Loucy (cell line): ENCODE measurements at regions not wholly inside any gene's neighbourhood (a gene's known extent, or its start where the extent isn't known, plus 50 kb on each side); places are given as distances from the start of the nearest gene placed in this dataset.

Experiments used
- H2AFZ ChIP-seq: fragments of 200-600 bp; sonication (generic); 2 replicates; pipeline ENCODE4 v1.6.0; 2016; ENCODE audit warnings: antibody characterized with exemption, mild to moderate bottlenecking, low read length, moderate library complexity
- H3F3A ChIP-seq: fragments of 200-600 bp; 2 replicates; pipeline ENCODE4 v1.6.0; 2016; ENCODE audit warnings: antibody characterized with exemption, low read depth, mild to moderate bottlenecking
- H3K27me3 ChIP-seq: fragments of 200-600 bp; sonication (generic); 2 replicates; pipeline ENCODE4 v1.6.1; 2014; ENCODE audit warnings: low read length, mild to moderate bottlenecking; ENCODE audit not compliant: insufficient read depth, poor library complexity, severe bottlenecking
- H3K36me3 ChIP-seq: fragments of 200-600 bp; sonication (generic); 2 replicates; pipeline ENCODE4 v1.6.1; 2016; ENCODE audit warnings: low read length; ENCODE audit not compliant: insufficient read depth
- H3K4me1 ChIP-seq: fragments of 200-600 bp; sonication (generic); 2 replicates; pipeline ENCODE4 v1.5.1; 2014; ENCODE audit warnings: low read length, mild to moderate bottlenecking; ENCODE audit not compliant: insufficient read depth, poor library complexity, severe bottlenecking
- H3K4me2 ChIP-seq: fragments of 200-600 bp; sonication (generic); 2 replicates; pipeline ENCODE4 v1.6.0; 2014; ENCODE audit warnings: antibody characterized with exemption, low read length, low read depth, mild to moderate bottlenecking; ENCODE audit not compliant: poor library complexity, severe bottlenecking
- H3K4me3 ChIP-seq: fragments of 200-600 bp; sonication (generic); 2 replicates; pipeline ENCODE4 v1.5.1; 2014; ENCODE audit warnings: low read length, mild to moderate bottlenecking, mixed read lengths; ENCODE audit not compliant: poor library complexity, severe bottlenecking
- H3K79me2 ChIP-seq: fragments of 200-600 bp; sonication (generic); 2 replicates; pipeline ENCODE4 v1.6.1; 2014; ENCODE audit warnings: low read length; ENCODE audit not compliant: insufficient read depth
- H3K9ac ChIP-seq: fragments of 200-600 bp; sonication (generic); 2 replicates; pipeline ENCODE4 v1.6.0; 2014; ENCODE audit warnings: mild to moderate bottlenecking, low read depth, low read length, moderate library complexity; ENCODE audit not compliant: poor library complexity, severe bottlenecking
- H3K9me2 ChIP-seq: fragments of 200-600 bp; sonication (generic); replicated peaks from 2 replicates; pipeline ENCODE4 v1.6.1; 2016; ENCODE audit warnings: low read depth, low read length, mixed read lengths
- H3K9me3 ChIP-seq: fragments of 200-600 bp; sonication (generic); 2 replicates; pipeline ENCODE4 v1.6.1; 2014; ENCODE audit warnings: mild to moderate bottlenecking, antibody characterized with exemption, low read length, low read depth; ENCODE audit not compliant: insufficient read depth
- H4K20me1 ChIP-seq: fragments of 200-600 bp; sonication (generic); 2 replicates; pipeline ENCODE4 v1.6.0; 2014; ENCODE audit warnings: antibody characterized with exemption, low read length, mild to moderate bottlenecking; ENCODE audit not compliant: insufficient read depth, poor library complexity, severe bottlenecking
- EZH2phosphoT487 ChIP-seq: fragments of 200-600 bp; IDR thresholded peaks from 2 replicates; pipeline ENCODE4 v1.6.1; 2018; ENCODE audit warnings: antibody characterized with exemption, mild to moderate bottlenecking, moderate library complexity, borderline replicate concordance
- TF ChIP-seq, protein P1 (sequence below): fragments of 200-600 bp; sonication (generic); conservative IDR thresholded peaks from 2 replicates; pipeline ENCODE4 v1.5.1; 2014; ENCODE audit warnings: mild to moderate bottlenecking, antibody characterized with exemption, low read length

DNA sequence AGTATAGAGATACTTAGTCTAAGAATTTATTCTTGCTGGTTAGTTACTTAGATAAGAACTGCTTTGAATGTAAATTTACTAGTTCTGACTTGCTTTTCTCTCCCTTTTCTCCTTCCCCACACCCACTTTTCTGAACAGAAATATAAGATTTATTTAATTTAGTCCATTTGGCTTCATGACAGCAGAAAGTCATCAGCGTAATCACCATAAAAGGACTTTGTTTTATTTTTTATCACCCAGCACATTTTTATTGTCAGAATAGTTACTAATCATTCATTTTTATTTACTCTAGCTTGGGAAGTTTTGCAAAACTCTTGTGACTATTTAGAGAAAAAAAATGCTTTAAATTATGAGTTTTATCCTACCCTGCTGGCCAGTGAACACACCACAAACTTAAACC lies 197.2 kb downstream of the CHRM3 start:
- Histone ChIP-seq H2AFZ (no peak overlapping the region), H3F3A (no peaks in the 10 kb centered on the region), H3K27me3 (no peaks in the 10 kb centered on the region), H3K4me3 (no peak overlapping the region), H3K79me2 (no peaks in the 10 kb centered on the region), H3K9me2 (no peaks in the 10 kb centered on the region), H4K20me1 (no peaks in the 10 kb centered on the region), H3K9me3 (no peaks in the 10 kb centered on the region), H3K4me2 (no peak overlapping the region), H3K9ac (no peak overlapping the region), H3K36me3 (no peaks in the 10 kb centered on the region), H3K4me1 (no peaks in the 10 kb centered on the region)
- TF ChIP-seq, protein P1, sequence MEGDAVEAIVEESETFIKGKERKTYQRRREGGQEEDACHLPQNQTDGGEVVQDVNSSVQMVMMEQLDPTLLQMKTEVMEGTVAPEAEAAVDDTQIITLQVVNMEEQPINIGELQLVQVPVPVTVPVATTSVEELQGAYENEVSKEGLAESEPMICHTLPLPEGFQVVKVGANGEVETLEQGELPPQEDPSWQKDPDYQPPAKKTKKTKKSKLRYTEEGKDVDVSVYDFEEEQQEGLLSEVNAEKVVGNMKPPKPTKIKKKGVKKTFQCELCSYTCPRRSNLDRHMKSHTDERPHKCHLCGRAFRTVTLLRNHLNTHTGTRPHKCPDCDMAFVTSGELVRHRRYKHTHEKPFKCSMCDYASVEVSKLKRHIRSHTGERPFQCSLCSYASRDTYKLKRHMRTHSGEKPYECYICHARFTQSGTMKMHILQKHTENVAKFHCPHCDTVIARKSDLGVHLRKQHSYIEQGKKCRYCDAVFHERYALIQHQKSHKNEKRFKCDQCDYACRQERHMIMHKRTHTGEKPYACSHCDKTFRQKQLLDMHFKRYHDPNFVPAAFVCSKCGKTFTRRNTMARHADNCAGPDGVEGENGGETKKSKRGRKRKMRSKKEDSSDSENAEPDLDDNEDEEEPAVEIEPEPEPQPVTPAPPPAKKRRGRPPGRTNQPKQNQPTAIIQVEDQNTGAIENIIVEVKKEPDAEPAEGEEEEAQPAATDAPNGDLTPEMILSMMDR, result no peak
- no peak for TF ChIP-seq EZH2phosphoT487

DNA sequence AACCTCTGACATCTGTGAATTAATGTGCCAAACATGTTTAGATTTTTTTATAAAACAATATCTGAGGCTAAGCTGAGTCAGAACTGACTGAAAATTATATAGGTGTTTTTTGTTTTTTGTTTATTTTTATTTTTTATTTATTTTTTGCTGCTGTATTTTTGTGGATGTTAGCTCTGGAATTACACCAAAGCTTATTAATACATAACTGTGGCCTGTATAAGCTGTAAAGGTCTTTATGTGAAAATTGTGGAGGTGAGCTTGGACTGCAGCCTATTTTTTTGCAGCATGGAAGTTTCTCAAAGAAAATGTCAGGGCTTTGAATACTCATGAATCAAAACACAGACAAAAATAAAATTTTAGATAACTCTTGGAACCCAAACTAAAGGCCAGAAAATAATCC lies 199.8 kb downstream of the CHRM3 start:
- TF ChIP-seq, protein P1, result no peak
- no peak for TF ChIP-seq EZH2phosphoT487

GRCh38 chr1:239587066-239587465 lies 200.7 kb downstream of the CHRM3 start:
- H2AFZ ChIP-seq, result no peak overlapping the region
- no peak overlapping the region for H3K4me3 ChIP-seq
- H3K79me2 ChIP-seq, result no peaks in the 10 kb centered on the region
- H3K36me3 ChIP-seq, result no peaks in the 10 kb centered on the region
- H3K9me3 ChIP-seq, result no peaks in the 10 kb centered on the region
- no peaks in the 10 kb centered on the region for H3K9me2 ChIP-seq
- no peaks in the 10 kb centered on the region for H3K27me3 ChIP-seq
- TF ChIP-seq, protein P1, result no peak
- TF ChIP-seq EZH2phosphoT487, result no peak
- H3K4me2 ChIP-seq, result no peak overlapping the region
- no peaks in the 10 kb centered on the region for H3K4me1 ChIP-seq
- no peak overlapping the region for H3K9ac ChIP-seq
- H3F3A ChIP-seq, result no peaks in the 10 kb centered on the region
- H4K20me1 ChIP-seq, result no peaks in the 10 kb centered on the region

More for the DNA sequence above, 199.8 kb downstream of the CHRM3 start:
- H3K4me3 ChIP-seq, result no peak overlapping the region
- no peaks in the 10 kb centered on the region for H3K4me1 ChIP-seq
- no peaks in the 10 kb centered on the region for H3K79me2 ChIP-seq
- no peaks in the 10 kb centered on the region for H3K9me2 ChIP-seq
- H2AFZ ChIP-seq, result no peak overlapping the region
- H3K9me3 ChIP-seq, result no peaks in the 10 kb centered on the region
- H4K20me1 ChIP-seq, result no peaks in the 10 kb centered on the region
- no peaks in the 10 kb centered on the region for H3F3A ChIP-seq
- H3K27me3 ChIP-seq, result no peaks in the 10 kb centered on the region
- H3K4me2 ChIP-seq, result no peak overlapping the region
- no peak overlapping the region for H3K9ac ChIP-seq
- no peaks in the 10 kb centered on the region for H3K36me3 ChIP-seq
